ENCODE measurements at regions not wholly inside any gene's neighbourhood (a gene's known extent, or its start where the extent isn't known, plus 50 kb on each side); places are given as distances from the start of the nearest gene placed in this dataset.

DNA sequence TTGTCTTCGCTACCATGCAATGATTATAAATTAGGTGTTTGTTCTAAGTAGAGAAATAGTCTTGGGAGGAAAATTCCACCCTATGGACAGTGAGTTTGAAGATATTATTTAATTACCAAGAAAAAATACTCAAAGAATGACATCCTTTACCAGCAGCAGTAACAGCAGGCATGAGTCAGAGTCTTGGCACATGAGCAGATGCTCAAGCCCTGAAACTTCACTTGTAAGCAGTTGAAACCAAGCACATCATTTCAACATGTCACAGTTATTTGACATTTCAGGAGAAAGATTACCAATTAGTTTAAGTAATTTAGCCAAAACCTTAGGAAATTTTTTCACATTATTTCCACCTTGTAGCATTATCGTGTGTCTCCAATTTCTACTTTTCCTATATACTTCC, 99.2 kb downstream of the C12orf50 start:
- DNase-seq = no peak

DNA sequence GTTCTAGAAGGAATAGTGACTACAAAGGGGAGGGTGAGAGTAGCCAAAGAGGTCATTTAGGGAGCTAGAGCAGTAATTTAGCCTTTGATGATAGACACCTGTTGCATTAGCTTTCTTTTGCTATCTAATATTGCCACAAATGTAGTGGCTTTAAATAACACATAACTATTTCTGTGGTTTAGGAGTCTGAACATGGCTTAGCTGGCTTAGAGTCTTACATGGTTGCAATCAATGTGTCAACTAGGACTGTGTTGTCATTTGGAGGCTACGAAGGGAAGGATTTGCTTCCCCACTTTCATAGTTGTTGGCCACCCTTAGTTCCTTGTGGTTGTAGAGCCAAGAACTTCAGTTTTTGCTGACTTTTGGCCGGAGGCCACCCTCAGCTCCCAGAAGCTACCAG, 99.9 kb downstream of the C12orf50 start:
- no peak for DNase-seq

DNA sequence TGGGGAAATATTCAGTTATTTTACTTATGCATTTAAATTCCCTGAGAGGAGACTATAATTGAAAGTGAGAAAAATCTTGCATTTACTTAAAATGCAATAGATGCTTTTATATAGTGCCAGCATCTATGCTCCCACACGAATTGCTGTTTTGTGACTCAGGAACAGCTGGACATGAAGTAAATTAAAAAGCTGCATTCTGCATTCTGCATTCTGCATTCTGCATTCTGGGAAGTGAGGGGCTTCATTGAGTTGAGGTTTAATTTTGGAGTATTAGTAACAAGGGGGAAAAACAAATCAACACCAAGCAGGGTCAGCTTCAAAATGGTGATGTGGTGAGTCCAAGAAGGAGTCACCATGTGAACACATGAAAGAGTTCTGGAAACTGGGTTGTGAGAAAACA, 101.2 kb downstream of the C12orf50 start:
- no peak for DNase-seq

DNA sequence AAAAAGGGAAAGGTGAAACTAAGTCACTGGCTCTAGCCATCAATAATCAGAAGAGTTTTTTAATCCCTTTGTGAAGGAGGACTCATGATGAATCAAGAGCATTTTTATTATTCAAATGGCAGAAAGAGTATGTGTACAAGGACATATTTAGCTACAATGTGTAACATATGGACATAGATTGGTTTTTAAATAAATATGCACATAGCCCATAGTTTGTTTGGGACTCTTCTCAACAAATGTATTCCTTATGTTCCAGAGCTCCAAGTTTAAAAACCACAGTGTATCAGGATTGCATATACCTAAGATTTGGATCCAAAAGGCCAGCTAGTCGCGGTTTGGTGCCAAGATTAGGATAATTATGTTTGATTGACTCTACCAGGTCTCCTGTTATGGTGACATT, 104.2 kb downstream of the C12orf50 start:
- DNase-seq = no peak

DNA sequence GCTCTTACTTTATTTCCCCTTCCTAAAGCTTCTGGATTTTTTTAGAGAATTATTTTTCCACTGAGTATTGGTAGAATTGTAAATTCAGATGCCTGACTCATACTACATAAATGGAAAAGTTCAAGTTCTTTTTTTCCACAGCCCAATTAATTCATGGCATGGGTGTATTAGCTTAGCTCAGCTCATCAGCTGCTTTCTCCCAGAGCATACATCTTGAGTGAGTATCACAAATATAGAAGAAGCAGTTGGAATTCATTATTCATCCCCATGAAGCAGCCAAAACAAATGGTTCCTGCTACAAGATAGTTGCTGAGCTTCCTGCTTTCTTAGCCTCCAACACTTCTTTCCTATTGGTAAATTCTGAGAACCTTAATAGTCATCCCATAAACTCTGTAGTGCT, 105.1 kb downstream of the C12orf50 start:
- DNase-seq = no peak

DNA sequence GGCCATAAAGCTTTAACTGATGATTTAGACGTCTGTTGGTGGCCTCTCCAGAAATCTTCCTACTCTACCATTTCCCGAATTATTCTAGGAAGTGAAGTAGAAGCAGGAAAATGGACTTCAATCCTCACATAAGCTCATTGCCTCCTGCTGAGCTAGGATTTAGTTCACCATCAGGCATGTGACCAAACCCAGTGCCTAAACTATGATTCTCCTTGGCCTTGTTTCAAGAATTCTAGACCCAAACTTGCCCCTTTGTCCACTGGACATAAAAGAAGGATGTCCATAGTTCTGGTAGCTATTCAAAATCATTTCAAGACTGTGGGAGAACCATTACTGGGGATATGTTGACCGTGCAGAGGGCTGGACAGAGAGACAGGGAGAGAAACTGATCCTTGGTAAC, 105.8 kb downstream of the C12orf50 start:
- no peak for DNase-seq

DNA sequence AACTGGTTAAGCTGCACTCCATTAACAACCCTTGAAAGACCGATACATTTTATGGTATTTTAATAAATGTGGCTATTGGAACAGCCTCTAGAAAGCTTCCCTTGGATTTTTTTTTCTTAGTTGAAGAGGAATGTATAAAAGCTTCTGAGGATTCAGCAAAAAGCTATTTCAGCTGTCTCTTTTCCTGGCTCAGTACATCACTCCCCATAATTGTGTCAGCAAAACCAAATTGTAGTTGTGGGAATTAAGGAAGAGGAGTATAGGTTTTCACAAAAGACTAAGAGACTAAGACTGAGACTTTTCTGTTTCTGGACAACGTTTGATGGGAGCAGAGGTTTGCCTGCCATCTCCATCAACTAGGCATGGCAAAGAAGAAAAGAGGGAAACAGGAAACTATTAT, 106.5 kb downstream of the C12orf50 start:
- no peak for DNase-seq

DNA sequence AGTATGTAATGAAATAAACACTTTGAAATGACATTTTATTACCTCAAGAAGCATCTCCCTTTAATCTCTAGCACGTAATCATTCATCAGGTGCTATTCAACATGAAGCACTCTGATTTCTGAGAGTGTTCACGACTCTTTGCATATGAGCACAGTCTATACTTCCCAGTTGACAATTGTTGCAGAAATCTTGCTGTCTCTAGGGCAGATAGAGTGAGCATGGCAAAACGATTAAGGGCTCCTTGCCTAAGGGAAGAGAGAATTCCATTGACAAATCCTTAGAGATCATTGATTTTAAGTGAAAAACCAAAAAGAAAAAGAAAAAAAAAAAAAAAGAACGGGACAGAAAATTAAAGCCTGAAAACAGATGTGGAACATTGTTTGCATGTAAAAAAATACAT, 107.6 kb downstream of the C12orf50 start:
- no peak for DNase-seq

DNA sequence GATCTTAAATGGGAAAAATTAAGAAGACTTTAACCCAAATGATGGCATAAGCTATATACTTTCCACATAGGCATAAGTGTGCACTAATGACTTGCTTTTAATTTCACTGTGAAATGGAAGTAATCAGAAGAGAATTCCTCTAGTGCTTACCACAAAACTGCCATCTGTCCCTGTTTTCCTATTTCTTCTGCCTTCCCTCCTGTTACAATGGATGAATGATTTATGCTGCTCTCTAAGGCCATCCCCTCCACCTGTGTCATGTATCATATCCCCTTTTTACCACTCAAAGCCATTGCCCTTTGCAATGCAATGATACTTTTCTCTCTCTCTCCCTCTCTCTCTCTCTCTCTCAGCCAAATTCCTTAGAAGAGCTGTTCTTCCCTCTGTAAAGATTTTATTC, 109.1 kb downstream of the C12orf50 start:
- DNase-seq = no peak

DNA sequence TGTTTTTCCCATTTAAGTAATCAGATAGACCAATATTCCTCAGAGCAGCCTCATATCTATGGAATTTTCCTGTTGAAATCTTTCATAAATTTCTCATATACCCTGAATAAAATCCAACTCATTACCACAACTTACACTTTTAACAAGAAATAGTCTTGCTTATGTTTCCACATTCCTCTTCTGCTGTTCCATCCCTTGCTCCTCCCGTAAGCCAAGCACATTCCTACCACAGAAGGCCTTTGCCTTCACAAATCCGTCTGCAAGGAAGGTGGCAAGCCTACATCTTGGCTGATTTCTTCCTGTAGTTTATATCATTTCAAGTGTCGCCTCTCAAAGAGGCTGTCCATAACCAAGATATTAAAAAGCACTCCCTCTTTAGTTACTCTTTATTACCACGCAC, 127.7 kb downstream of the C12orf50 start:
- no peak for DNase-seq

DNA sequence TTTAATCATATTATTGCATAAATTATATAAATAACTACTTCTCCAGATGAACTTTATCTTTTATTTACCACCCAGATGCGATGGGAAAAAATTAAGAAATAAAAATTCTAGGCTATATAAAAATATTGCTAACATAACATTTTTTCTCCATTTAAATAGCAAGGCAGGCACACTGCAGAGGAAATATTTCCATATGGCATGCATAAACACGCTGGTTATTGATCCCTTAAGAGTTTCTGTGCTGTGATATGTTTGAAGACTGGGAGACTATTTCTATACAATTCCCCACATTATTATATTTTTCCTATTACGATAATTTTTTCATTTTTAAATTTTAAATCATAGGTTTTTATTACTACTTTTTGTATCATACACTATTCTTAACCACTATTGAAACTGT, 131.5 kb downstream of the C12orf50 start:
- no peak for DNase-seq

DNA sequence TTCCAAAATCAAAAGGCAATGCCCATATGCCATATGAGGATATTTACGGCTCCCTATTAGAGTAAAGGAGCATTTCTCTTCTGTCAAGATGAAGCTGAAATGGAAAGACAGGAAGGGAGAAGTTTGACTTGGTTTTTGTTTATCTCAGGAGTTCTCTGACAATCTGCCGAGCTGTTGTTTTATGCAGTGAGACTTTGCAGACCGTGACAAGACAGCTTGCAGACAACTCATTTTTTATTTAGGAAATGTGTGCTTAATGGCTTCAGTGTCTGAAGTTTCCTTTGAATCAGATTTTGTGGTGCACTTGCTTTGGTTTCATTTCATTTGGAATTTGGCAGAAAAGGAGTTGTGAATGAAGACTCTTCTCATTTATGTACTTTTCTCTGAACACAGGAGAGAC, 145.4 kb downstream of the C12orf50 start:
- DNase-seq = no peak

DNA sequence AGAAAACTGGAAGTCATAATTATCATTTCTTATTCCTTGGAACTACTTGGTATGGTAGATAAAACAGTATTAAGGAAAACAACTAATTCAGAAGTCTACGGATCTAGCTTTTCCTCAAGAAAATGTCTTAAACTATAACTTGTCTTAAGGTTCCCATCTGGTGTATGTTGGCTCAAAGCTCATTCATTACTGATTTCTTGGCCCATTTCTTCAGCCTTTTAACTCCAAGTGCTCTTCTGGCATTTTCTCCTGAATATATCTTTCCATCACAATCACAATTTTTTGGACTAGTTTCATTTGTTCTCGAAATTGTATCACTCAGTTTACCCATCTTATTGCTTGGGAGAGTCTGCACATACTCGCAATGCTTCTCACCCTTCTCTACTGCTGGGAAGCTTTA, 150.1 kb downstream of the C12orf50 start:
- DNase-seq = no peak

DNA sequence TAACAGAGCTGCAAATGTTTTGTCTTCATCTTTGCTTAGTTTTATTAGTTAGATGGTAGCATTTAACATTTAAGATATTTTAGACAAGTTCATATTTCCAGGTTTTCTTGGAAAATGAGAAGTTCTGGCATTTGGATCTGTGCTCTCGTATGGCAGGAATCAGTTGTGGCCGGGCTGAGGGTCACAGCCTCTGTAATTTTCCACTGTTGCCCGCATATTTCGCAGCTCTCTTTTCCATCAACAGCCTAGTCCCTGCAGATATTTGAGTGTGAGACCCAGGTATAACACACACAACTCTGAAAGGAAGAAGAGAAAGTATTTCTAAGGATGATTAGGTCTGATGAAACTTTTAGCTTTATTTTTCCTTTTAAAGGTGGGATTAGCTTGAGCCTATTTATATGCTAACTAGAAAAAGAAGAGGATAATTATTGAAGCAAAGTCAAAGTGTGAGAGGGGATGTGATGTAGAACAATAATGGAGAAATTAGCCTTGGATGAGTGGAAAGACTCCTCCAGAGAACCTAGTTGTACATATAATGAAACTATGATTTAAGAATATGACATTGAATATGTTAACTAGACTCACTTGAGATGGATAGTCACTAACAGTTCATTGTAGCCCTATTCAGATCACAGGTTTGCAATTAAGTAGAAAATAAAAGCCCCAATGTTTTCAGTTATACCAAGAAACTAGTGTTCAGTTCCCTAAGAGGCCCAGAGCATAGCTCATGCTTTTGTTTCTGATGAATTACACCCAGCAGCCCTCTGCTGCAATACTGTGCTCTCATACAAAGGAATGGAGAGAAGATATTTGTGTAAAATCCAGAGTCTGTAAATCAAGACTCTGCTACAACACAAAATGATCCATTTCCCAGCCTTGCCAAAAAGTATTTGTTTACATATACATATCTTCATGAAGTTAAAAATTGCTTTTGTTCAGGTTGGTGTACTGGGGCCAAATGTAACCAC, 158.4 kb downstream of the C12orf50 start:
- no peak for DNase-seq

DNA sequence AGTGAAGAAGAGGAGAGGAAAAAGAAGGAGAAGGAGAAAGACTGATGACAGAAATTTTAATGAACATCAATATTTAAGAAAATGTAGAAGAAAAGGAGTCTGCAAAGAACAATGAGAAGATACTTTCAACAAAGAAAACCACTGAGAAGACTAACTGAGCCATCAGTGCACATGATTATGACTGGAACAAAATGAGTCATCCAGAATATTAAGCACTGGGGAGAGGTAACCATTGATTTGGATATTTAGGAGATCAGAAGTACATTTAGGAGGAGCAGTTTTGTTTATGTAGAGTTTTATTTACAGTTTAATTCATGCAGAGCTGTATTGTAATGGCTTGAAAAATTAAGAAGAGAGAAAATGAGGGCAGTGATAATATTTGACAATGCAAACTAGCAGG, 159.1 kb downstream of the C12orf50 start:
- DNase-seq = no peak

DNA sequence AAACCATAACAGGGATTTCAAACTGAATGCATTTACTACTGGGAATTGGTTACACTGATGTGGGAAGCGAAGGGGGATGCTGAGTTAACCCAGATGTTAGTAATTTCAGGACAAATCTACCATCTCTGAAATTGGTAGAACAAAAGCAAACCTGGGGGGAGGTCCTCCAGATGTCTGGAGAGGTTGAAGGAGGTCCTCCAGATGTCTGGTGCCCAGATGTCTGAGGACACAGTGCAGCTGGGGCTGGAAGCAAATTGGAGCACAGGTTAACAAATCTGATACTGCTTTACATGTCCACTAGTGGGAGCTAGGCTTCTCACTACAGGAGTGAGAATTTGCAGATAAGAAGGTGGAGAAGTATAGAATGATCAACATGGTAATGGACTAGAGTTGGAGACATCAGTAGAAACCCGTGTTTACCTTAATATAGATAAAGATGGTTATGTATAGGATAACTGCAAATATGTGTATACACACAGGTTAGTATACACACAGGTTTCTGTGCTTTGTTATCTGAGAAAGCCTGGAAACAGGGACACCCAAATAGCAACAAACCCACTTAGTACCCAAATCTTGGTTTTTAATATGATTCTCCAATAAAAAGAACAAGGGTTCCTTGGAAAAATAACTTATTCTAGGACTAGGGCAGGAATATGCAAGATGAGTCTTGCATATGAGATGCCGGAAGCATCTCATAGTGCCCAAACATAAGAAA, 162.5 kb downstream of the C12orf50 start:
- DNase-seq = peak; percentile 4

DNA sequence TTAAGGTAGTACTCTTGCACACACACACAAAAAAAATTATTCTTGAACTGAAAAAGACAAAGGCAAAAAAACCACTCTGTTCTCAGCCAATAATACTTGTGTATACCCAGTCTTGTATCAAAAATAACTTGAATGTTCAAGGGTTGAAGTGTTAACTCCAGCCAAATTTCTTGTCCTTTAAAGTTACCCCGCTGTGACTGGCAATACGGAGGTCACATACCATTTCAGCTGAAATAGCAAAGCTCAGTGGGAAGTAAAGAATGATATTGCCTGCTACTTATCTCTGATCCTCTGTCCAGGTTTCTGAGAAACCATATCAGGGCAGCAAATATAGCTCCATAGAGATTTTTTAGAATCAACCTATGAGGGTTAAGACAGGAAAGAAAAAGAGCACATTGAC, 167.4 kb downstream of the C12orf50 start:
- DNase-seq = no peak

DNA sequence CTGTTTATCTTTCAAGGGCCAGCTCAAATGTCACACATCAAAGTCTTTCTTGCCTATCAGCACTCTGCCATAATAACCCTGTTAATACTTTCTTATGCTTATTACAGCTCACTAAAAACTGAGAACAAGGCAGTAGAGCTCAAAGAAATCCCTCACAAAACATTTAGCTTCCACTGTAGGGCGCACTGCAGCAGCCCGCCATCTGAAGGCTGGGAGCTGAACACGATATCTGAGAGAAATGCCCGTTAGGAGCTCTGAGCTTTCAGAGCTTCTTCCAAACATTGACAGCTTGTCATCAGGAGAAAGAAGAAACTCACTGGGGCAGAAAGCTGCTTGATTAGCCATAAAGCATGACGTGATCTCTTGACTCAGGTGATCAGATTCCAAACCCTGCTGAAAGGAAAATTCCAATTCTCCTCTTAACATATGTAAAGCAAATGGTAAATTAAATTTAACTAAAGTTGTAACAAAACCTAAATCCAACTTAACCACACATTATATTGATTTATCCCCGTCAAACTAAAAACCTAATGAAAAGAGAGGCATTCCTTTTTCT, 175.7 kb downstream of the C12orf50 start:
- DNase-seq = no peak

DNA sequence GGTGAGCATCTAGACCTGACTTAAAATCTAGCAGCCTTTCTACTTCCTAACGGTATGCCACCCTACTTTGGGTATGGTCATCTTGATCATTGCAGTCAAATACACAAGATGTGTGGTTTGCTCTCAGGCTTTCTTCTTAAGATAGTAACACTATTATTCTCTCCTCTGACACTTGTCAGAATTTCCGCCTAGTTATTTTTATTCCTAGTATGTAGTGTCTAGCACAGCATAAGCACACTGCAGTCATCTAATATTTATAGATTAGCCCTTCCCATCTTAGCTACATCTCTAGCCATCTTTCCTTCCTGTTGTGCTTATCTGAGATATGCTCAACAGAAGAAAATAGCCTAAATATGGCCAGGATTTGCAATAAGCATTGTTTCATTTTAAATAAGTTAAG, 180.1 kb downstream of the C12orf50 start:
- DNase-seq = no peak

DNA sequence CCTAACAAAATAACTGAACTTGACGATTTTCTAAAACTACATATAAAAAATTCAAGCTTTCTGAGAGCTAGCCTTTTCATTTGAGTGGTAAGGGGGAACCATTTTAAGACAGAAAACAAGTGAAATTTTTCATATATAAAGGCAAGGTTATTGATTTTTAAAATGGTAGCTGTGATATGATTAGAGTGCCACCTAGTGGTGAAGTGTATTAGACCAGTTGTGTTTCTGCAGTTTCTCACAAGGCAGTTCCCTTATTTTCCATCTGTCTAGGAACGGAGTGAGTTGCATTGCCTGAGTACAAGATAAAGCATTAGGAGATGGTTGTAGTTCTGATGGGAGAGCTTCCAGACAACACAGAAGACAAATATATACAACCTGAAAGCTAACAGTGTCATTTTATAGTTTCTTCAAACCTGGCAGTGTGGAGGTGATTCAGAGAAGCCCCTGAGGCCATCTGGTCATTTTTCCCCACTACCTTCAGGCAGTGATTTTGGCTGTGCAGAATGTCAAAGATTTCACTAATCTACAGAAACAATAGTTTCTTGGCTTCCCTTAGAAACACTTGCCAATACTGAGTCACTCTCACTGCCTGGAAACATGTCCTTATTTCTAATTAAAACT, 180.8 kb downstream of the C12orf50 start:
- DNase-seq = peak; percentile 81

DNA sequence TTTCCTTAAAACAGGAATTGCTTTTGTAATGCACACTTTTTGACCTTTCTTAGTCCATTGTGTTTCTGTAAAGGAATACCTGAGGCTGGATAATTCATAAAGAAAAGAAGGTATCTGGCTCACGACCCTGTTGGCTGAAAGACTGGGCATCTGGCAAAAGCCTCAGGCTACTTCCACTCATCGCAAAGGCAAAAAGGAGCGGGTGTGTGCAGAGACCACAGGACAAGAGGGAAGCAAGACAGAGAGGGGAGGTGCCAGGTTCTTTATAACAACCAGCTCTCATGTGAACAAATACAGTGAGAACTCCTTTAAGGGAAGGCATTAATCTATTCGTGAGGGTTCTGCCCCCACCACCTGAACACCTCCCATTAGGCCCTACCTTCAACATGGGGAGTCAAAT, 182.1 kb downstream of the C12orf50 start:
- peak; percentile 25 for DNase-seq

DNA sequence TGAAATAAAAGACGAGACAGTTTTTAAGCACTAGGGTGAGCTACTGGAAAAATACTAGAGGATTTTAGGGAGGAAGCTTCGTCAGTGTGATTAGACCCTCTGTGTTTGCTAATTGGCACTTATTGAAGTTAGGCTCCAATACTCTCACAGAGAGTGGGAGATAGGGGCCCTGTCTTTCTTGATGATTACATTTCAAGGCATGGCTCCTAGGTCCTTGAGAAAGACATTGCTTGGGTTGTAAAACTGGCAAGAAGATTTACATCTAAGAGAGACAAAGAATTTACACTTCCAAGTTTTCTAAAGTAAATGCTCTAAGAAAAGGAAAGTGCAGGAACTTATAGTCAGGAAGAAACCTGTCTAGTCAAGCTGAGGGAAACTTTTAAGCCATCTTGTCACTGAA, 183.2 kb downstream of the C12orf50 start:
- no peak for DNase-seq

DNA sequence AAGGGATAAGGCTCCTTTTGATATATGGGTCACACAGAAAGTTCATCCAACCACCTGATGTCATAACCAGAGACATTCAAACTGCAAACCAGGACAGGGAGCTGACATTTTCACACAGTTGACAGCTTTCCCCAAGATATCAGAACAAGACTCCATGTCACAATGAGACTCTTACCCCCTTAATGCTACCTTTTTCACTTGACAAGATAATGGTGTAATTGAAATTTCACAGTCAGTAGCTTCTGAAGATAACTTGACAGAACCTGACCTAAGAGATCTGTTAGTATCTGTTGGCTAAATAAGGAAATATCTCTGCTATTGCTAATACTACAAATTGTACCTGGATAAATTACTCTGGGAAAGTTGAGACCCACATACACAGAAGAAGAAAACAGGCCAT, 187.3 kb downstream of the C12orf50 start:
- no peak for DNase-seq

DNA sequence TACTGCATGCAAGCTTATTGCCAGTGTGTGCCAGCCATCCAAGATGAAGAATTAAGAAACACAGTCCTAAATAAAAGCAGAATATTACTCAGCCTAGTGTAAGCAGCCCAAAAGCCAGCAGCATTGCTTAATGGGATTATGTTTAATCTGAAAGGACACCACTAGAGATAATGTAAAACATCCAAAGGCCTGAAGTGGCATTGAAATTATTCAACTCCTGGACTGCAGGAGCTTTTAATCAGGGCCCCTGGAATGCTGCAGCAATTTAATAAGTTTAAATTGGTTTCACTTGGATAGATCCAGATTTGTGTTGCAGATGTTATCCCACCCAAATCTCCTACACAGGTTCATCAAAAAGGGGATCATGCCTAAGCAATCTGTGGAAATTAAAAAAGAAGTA, 193.0 kb downstream of the C12orf50 start:
- DNase-seq = no peak
